GM12892 (cell line): ENCODE measurements at regions not wholly inside any gene's neighbourhood (a gene's known extent, or its start where the extent isn't known, plus 50 kb on each side); places are given as distances from the start of the nearest gene placed in this dataset.

Experiments
- POLR2A ChIP-seq: IDR thresholded peaks from 2 replicates; pipeline ENCODE4 v1.6.1; 2011; ENCODE audit warnings: low read depth, low read length, control low read depth
- POLR2AphosphoS5 ChIP-seq: IDR thresholded peaks from 2 replicates; pipeline ENCODE4 v1.6.1; 2011; ENCODE audit warnings: low read depth, low read length, control low read depth

GRCh38 chr15:96132126-96132525 lies 198.4 kb upstream of the NR2F2 start:
- TF ChIP-seq POLR2AphosphoS5 (no peak), POLR2A (no peak)
